ENCODE measurements at regions not wholly inside any gene's neighbourhood (a gene's known extent, or its start where the extent isn't known, plus 50 kb on each side); places are given as distances from the start of the nearest gene placed in this dataset.

DNA sequence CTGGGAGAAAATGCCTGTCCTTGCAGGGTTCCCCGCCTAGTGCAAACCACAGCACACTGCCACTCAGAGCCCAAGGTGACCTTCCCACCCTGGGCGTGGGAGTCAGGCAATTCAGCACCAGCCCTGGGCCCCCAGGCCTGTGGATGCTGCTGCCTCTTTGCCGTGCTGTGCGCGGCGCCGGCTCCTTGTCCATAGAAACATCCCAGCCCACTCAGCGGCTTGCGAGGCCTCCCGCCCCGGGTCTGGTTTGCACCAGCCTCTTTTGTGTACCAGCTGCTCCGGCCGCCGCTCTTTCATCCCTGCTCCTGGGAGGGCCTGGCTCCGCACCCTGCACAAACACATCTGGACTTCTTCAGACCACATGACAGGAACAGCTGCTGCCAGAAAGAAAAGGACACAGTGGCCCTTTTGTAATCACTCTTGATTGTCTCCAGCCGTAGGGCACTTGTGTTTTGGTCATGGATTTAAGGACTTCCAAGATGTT, 75.4 kb upstream of the SDK2 start:
- Histone ChIP-seq H3K36me3 (ENCODE audit: control insufficient read depth, insufficient read depth, low read length) (no peaks in the 10 kb centered on the region), H3K79me2 (ENCODE audit: control insufficient read depth, insufficient read depth, low read length) (no peaks in the 10 kb centered on the region), H3K27me3 (ENCODE audit: control insufficient read depth in 2 of 2, insufficient read depth in 2 of 2, low read length in 2 of 2) (peaks cover 8 to 40% of the 10 kb centered on the region in 2 experiments; a peak in 4 of 5 replicates), H3K4me1 (replicated peaks in 1 of 2; ENCODE audit: control insufficient read depth in 2 of 2, insufficient read depth in 2 of 2, low read length in 2 of 2) (peaks cover 0 to 3% of the 10 kb centered on the region in 2 experiments; a peak in 1 of 5 replicates), H3K4me3 (no peak overlapping the region), H3K9me1 (ENCODE audit: control insufficient read depth, insufficient read depth, low read length) (no peaks in the 10 kb centered on the region), H3K27ac (ENCODE audit: extremely low read depth, low read depth, low read length) (no peak overlapping the region), H4K20me1 (replicated peaks; ENCODE audit: control insufficient read depth, insufficient read depth, low read length) (no peaks in the 10 kb centered on the region), H3K9me3 (replicated peaks; ENCODE audit: control insufficient read depth, insufficient read depth, low read depth, low read length) (no peaks in the 10 kb centered on the region), H2AFZ (ENCODE audit: low read depth, low read length) (no peak overlapping the region), H3K9ac (ENCODE audit: insufficient read depth in 1 of 2, low read depth in 2 of 2, low read length in 2 of 2) (no peak overlapping the region), H3K4me2 (ENCODE audit: insufficient read depth, low read length) (no peak overlapping the region)
- no TSS peak for BruUV-seq (replicated peaks)
- ATAC-seq (no peak), FAIRE-seq (no peak), DNase-seq (ENCODE audit: extremely low read depth in 1 of 4, low spot score in 3 of 4) (no peak)
- in situ Hi-C loops (cut with MboI) (no loop called here), intact Hi-C loops (cut with micrococcal nuclease) (no loop called here)
- no peak for TF ChIP-seq ZC3H4 (CRISPR knock-in tag; IDR thresholded peaks at IDR 0.05; ENCODE audit: borderline replicate concordance)
- TF ChIP-seq, protein P1, sequence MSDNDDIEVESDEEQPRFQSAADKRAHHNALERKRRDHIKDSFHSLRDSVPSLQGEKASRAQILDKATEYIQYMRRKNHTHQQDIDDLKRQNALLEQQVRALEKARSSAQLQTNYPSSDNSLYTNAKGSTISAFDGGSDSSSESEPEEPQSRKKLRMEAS (CRISPR knock-in tag; IDR thresholded peaks at IDR 0.05): no peak
- TF ChIP-seq RFX5 (IDR thresholded peaks at IDR 0.05; ENCODE audit: low read depth, low read length): no peak
- TF ChIP-seq XRCC3 (IDR thresholded peaks at IDR 0.05): no peak
- TF ChIP-seq TBL1XR1 (IDR thresholded peaks at IDR 0.05; ENCODE audit: low read length in 2 of 2): no peak
- no peak for TF ChIP-seq ARID1B (IDR thresholded peaks at IDR 0.05)
- no peak for TF ChIP-seq PTRF (tag; IDR thresholded peaks at IDR 0.05)
- no peak for TF ChIP-seq ZNF436 (CRISPR knock-in tag; IDR thresholded peaks at IDR 0.05)
- TF ChIP-seq ZNF263 (CRISPR knock-in tag; IDR thresholded peaks at IDR 0.05; ENCODE audit: borderline replicate concordance): no peak
- no peak for TF ChIP-seq HIVEP1 (CRISPR knock-in tag; IDR thresholded peaks at IDR 0.05)
- TF ChIP-seq ZNF324 (CRISPR knock-in tag; IDR thresholded peaks at IDR 0.05): no peak
- TF ChIP-seq LCOR (CRISPR knock-in tag; IDR thresholded peaks at IDR 0.05): no peak
- TF ChIP-seq ZNF561 (CRISPR knock-in tag; conservative IDR thresholded peaks at IDR 0.05): no peak
- TF ChIP-seq RBM17 (IDR thresholded peaks at IDR 0.05; ENCODE audit: borderline replicate concordance, low read depth, low read length): no peak
- TF ChIP-seq, protein P2, sequence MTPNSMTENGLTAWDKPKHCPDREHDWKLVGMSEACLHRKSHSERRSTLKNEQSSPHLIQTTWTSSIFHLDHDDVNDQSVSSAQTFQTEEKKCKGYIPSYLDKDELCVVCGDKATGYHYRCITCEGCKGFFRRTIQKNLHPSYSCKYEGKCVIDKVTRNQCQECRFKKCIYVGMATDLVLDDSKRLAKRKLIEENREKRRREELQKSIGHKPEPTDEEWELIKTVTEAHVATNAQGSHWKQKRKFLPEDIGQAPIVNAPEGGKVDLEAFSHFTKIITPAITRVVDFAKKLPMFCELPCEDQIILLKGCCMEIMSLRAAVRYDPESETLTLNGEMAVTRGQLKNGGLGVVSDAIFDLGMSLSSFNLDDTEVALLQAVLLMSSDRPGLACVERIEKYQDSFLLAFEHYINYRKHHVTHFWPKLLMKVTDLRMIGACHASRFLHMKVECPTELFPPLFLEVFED (CRISPR knock-in tag; conservative IDR thresholded peaks at IDR 0.05): no peak
- TF ChIP-seq ZNF79 (CRISPR knock-in tag; IDR thresholded peaks at IDR 0.05; ENCODE audit: low read depth): no peak
- TF ChIP-seq, protein P3, sequence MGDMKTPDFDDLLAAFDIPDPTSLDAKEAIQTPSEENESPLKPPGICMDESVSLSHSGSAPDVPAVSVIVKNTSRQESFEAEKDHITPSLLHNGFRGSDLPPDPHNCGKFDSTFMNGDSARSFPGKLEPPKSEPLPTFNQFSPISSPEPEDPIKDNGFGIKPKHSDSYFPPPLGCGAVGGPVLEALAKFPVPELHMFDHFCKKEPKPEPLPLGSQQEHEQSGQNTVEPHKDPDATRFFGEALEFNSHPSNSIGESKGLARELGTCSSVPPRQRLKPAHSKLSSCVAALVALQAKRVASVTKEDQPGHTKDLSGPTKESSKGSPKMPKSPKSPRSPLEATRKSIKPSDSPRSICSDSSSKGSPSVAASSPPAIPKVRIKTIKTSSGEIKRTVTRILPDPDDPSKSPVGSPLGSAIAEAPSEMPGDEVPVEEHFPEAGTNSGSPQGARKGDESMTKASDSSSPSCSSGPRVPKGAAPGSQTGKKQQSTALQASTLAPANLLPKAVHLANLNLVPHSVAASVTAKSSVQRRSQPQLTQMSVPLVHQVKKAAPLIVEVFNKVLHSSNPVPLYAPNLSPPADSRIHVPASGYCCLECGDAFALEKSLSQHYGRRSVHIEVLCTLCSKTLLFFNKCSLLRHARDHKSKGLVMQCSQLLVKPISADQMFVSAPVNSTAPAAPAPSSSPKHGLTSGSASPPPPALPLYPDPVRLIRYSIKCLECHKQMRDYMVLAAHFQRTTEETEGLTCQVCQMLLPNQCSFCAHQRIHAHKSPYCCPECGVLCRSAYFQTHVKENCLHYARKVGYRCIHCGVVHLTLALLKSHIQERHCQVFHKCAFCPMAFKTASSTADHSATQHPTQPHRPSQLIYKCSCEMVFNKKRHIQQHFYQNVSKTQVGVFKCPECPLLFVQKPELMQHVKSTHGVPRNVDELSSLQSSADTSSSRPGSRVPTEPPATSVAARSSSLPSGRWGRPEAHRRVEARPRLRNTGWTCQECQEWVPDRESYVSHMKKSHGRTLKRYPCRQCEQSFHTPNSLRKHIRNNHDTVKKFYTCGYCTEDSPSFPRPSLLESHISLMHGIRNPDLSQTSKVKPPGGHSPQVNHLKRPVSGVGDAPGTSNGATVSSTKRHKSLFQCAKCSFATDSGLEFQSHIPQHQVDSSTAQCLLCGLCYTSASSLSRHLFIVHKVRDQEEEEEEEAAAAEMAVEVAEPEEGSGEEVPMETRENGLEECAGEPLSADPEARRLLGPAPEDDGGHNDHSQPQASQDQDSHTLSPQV (IDR thresholded peaks at IDR 0.05): no peak
- POLR2A ChIA-PET: no interaction called here
- under 1% methylated on average over 16 of the region's 16 CpGs for WGBS (ENCODE audit: insufficient coverage, low coverage, missing lambda C conversion rate)
- CTCF ChIA-PET (ENCODE audit: low intra/inter-chr PET ratio): no interaction called here
